ENCODE measurements at regions not wholly inside any gene's neighbourhood (a gene's known extent, or its start where the extent isn't known, plus 50 kb on each side); places are given as distances from the start of the nearest gene placed in this dataset.

DNA sequence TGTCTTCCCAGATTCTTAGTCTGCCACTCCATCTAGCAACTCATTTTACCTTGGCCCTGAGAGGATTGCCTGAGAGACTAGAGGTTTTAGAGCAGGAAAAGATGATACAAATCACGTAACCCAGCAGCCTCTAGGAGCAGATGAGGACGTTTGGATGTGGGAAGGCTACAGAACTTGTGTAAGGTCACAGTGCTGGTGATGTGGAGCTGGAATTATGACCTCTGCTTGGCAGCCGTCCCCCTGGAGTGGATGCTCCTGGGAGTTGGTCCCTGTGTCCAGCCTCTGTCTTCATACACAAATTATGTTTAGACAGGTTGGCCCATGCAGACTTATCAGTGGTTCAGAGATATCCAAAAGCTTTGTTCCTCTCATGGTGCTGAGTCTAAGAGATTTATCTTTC is 499.0 kb downstream of the EBF1 start:
- TF ChIP-seq, protein P1, sequence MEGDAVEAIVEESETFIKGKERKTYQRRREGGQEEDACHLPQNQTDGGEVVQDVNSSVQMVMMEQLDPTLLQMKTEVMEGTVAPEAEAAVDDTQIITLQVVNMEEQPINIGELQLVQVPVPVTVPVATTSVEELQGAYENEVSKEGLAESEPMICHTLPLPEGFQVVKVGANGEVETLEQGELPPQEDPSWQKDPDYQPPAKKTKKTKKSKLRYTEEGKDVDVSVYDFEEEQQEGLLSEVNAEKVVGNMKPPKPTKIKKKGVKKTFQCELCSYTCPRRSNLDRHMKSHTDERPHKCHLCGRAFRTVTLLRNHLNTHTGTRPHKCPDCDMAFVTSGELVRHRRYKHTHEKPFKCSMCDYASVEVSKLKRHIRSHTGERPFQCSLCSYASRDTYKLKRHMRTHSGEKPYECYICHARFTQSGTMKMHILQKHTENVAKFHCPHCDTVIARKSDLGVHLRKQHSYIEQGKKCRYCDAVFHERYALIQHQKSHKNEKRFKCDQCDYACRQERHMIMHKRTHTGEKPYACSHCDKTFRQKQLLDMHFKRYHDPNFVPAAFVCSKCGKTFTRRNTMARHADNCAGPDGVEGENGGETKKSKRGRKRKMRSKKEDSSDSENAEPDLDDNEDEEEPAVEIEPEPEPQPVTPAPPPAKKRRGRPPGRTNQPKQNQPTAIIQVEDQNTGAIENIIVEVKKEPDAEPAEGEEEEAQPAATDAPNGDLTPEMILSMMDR (IDR thresholded peaks at IDR 0.05 in 2 of 3, conservative IDR thresholded peaks at IDR 0.05 in 1 of 3; ENCODE audit: control insufficient read depth in 2 of 3, extremely low read depth in 1 of 3, insufficient read depth in 1 of 3, low read depth in 3 of 3, low read length in 3 of 3): no peak
- no peak for TF ChIP-seq HDAC6 (IDR thresholded peaks at IDR 0.05; ENCODE audit: unreplicated experiment)
- no peak for TF ChIP-seq CEBPB (IDR thresholded peaks at IDR 0.05; ENCODE audit: borderline replicate concordance in 1 of 2, low read depth in 2 of 2, low read length in 2 of 2)
- no peak for TF ChIP-seq TCF3 (IDR thresholded peaks at IDR 0.05; ENCODE audit: borderline replicate concordance, insufficient read depth, low read depth, low read length)
- TF ChIP-seq, protein P2, sequence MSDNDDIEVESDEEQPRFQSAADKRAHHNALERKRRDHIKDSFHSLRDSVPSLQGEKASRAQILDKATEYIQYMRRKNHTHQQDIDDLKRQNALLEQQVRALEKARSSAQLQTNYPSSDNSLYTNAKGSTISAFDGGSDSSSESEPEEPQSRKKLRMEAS (IDR thresholded peaks at IDR 0.05; ENCODE audit: low read depth, low read length): no peak
- TF ChIP-seq ZNF274 (IDR thresholded peaks at IDR 0.05; ENCODE audit: insufficient read depth, insufficient read length): no peak
- TF ChIP-seq YY1 (IDR thresholded peaks at IDR 0.05; ENCODE audit: low read depth, low read length): no peak
- TF ChIP-seq KAT2A (conservative IDR thresholded peaks at IDR 0.05; ENCODE audit: control insufficient read depth, low read depth, low read length): no peak
- TF ChIP-seq, protein P3, sequence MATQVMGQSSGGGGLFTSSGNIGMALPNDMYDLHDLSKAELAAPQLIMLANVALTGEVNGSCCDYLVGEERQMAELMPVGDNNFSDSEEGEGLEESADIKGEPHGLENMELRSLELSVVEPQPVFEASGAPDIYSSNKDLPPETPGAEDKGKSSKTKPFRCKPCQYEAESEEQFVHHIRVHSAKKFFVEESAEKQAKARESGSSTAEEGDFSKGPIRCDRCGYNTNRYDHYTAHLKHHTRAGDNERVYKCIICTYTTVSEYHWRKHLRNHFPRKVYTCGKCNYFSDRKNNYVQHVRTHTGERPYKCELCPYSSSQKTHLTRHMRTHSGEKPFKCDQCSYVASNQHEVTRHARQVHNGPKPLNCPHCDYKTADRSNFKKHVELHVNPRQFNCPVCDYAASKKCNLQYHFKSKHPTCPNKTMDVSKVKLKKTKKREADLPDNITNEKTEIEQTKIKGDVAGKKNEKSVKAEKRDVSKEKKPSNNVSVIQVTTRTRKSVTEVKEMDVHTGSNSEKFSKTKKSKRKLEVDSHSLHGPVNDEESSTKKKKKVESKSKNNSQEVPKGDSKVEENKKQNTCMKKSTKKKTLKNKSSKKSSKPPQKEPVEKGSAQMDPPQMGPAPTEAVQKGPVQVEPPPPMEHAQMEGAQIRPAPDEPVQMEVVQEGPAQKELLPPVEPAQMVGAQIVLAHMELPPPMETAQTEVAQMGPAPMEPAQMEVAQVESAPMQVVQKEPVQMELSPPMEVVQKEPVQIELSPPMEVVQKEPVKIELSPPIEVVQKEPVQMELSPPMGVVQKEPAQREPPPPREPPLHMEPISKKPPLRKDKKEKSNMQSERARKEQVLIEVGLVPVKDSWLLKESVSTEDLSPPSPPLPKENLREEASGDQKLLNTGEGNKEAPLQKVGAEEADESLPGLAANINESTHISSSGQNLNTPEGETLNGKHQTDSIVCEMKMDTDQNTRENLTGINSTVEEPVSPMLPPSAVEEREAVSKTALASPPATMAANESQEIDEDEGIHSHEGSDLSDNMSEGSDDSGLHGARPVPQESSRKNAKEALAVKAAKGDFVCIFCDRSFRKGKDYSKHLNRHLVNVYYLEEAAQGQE (IDR thresholded peaks at IDR 0.05; ENCODE audit: low read depth, low read length): no peak
- no peak for TF ChIP-seq POLR2A (IDR thresholded peaks at IDR 0.05; ENCODE audit: low read depth, low read length)
- TF ChIP-seq POLR2AphosphoS5 (IDR thresholded peaks at IDR 0.05; ENCODE audit: low read length): no peak
- TF ChIP-seq BCL11A (IDR thresholded peaks at IDR 0.05; ENCODE audit: low read depth, low read length): no peak
